Endothelial cell of umbilical vein (primary cell): ENCODE measurements at regions not wholly inside any gene's neighbourhood (a gene's known extent, or its start where the extent isn't known, plus 50 kb on each side); places are given as distances from the start of the nearest gene placed in this dataset.

ENCODE experiments used
- BruUV-seq: library from RNA; stranded (reverse); fragments of 400-500 nt; replicated peaks from 2 replicates; lab custom pipeline; 2021; lab: Mats Ljungman, UMichigan
- CTCF ChIA-PET: fragments of 300-600, 350-600 bp; sonication (Branson Sonifier 250); formaldehyde crosslinking; loops from one replicate; lab custom pipeline; 2021; ENCODE audit warnings: antibody characterized with exemption, inconsistent platforms; lab: Charles Lee
- POLR2A ChIA-PET: fragments of 300-600, 350-600 bp; sonication (Branson Sonifier 250); formaldehyde crosslinking; loops from one replicate; lab custom pipeline; 2021; ENCODE audit warnings: antibody characterized with exemption, inconsistent platforms; lab: Charles Lee
- DNase-seq: peaks from one replicate; pipeline ENCODE4 v3.0.0-alpha.2; 2011; ENCODE audit warnings: low read depth, low spot score
- FAIRE-seq: peaks from 2 replicates; lab custom pipeline; 2011; peaks lifted over from hg19 to GRCh38; lab: Jason Lieb, UNC
- H2AFZ ChIP-seq: 2 replicates; pipeline ENCODE4 v1.6.0; 2012; ENCODE audit warnings: low read depth, low read length, control low read depth, inconsistent platforms
- H3K27ac ChIP-seq: 2 replicates; pipeline ENCODE4 v1.5.1; 2011; ENCODE audit warnings: low read depth, mild to moderate bottlenecking, control low read depth, low read length, moderate library complexity; ENCODE audit not compliant: insufficient read depth
- H3K27me3 ChIP-seq, 2 experiments: 2 replicates each; pipeline versions ENCODE4 v1.6.0 to v1.6.1; 2011; ENCODE audit warnings: low read length in 2 of 2, mixed read lengths in 1 of 2; ENCODE audit not compliant: control insufficient read depth in 2 of 2, insufficient read depth in 2 of 2
- H3K36me3 ChIP-seq, 2 experiments: 2 replicates in 1 of 2; 3 replicates in 1 of 2; pipeline ENCODE4 v1.5.1; 2011; ENCODE audit warnings: low read length in 2 of 2, mild to moderate bottlenecking in 1 of 2, moderate library complexity in 1 of 2; ENCODE audit not compliant: control insufficient read depth in 2 of 2, insufficient read depth in 2 of 2; ENCODE audit errors: extremely low read depth in 1 of 2
- H3K4me1 ChIP-seq: 3 replicates; pipeline ENCODE4 v1.5.1; 2011; ENCODE audit warnings: mild to moderate bottlenecking, low read length; ENCODE audit not compliant: control insufficient read depth, insufficient read depth; ENCODE audit errors: extremely low read depth
- H3K4me2 ChIP-seq: 2 replicates; pipeline ENCODE4 v1.6.1; 2011; ENCODE audit warnings: low read length, control low read depth, mixed read lengths; ENCODE audit not compliant: insufficient read depth
- H3K4me3 ChIP-seq, 3 experiments: fragments of 200-600 bp in 1 of 3; sonication (generic), shearing (Covaris generic) in 1 of 3; replicated peaks in 1 of 3; 2 replicates each; pipeline ENCODE4 v1.5.1; 2011 to 2016; ENCODE audit warnings: control low read depth in 3 of 3, low read length in 3 of 3, mild to moderate bottlenecking in 2 of 3, inconsistent platforms in 1 of 3, low read depth in 1 of 3, moderate library complexity in 1 of 3; ENCODE audit not compliant: insufficient read depth in 1 of 3
- H3K79me2 ChIP-seq: 2 replicates; pipeline ENCODE4 v1.6.0; 2012; ENCODE audit warnings: low read length, inconsistent platforms; ENCODE audit not compliant: control insufficient read depth, insufficient read depth
- H3K9ac ChIP-seq: replicated peaks from 2 replicates; pipeline ENCODE3; 2011; ENCODE audit warnings: low read length, control low read depth; ENCODE audit not compliant: insufficient read depth; ENCODE audit errors: extremely low read depth
- H3K9me1 ChIP-seq: replicated peaks from 3 replicates; pipeline ENCODE4 v1.6.0; 2011; ENCODE audit warnings: mild to moderate bottlenecking, low read length; ENCODE audit not compliant: control insufficient read depth, insufficient read depth; ENCODE audit errors: extremely low read depth
- H3K9me3 ChIP-seq: replicated peaks from 2 replicates; pipeline ENCODE4 v1.5.1; 2012; ENCODE audit warnings: low read length, inconsistent platforms; ENCODE audit not compliant: control insufficient read depth, insufficient read depth
- H4K20me1 ChIP-seq: replicated peaks from 2 replicates; pipeline ENCODE3; 2011; ENCODE audit warnings: mild to moderate bottlenecking, low read length; ENCODE audit not compliant: control insufficient read depth, insufficient read depth; ENCODE audit errors: extremely low read depth
- EZH2 ChIP-seq: IDR thresholded peaks from 2 replicates; pipeline ENCODE4 v1.6.1; 2012; ENCODE audit warnings: borderline replicate concordance, low read depth, mild to moderate bottlenecking, moderate library complexity, low read length, inconsistent platforms; ENCODE audit not compliant: severe bottlenecking
- FOS ChIP-seq: IDR thresholded peaks from 2 replicates; pipeline ENCODE4 v1.6.1; 2011; ENCODE audit warnings: mild to moderate bottlenecking, low read length, moderate library complexity, borderline replicate concordance; ENCODE audit not compliant: insufficient read depth
- GATA2 ChIP-seq: IDR thresholded peaks from 2 replicates; pipeline ENCODE4 v1.7.0; 2011; ENCODE audit warnings: low read depth, mild to moderate bottlenecking, moderate library complexity, mixed read lengths, low read length; ENCODE audit not compliant: insufficient read length, insufficient read depth
- JUN ChIP-seq: IDR thresholded peaks from 2 replicates; pipeline ENCODE4 v1.6.1; 2011; ENCODE audit warnings: borderline replicate concordance, low read depth; ENCODE audit not compliant: insufficient read length, insufficient read depth
- MYC ChIP-seq: IDR thresholded peaks from one replicate; pipeline ENCODE4 v1.6.1; 2011; ENCODE audit warnings: mild to moderate bottlenecking, low read depth, low read length
- POLR2A ChIP-seq: IDR thresholded peaks from 2 replicates; pipeline ENCODE4 v1.6.1; 2012; ENCODE audit warnings: low read depth, mild to moderate bottlenecking, control low read depth, low read length
- POLR2AphosphoS5 ChIP-seq: IDR thresholded peaks from 2 replicates; pipeline ENCODE4 v1.6.1; 2012; ENCODE audit warnings: low read depth, mild to moderate bottlenecking, control low read depth, low read length, moderate library complexity; ENCODE audit not compliant: insufficient read depth
- dilution Hi-C: fragments of 300-500 bp; cut with MboI; formaldehyde crosslinking; loops from one replicate; pipeline ENCODE4 v1.15.0; 2019; ENCODE audit warnings: low sequenced_read_pairs; ENCODE audit not compliant: extremely low pct_ligation_motif_present
- intact Hi-C: fragments of 100-400 bp; cut with micrococcal nuclease; formaldehyde crosslinking; loops from one replicate; pipeline ENCODE4 v1.10.0; 2022
- TF ChIP-seq, protein P1 (sequence below), 2 donors: IDR thresholded peaks; 1 replicate in 1 of 2; 2 replicates in 1 of 2; pipeline ENCODE4 v1.5.1; 2011; ENCODE audit warnings: low read length in 2 of 2, mild to moderate bottlenecking in 2 of 2, moderate library complexity in 2 of 2, control low read depth in 1 of 2, inconsistent platforms in 1 of 2, low read depth in 1 of 2; ENCODE audit not compliant: insufficient read depth in 1 of 2; ENCODE audit errors: extremely low read depth in 1 of 2

DNA sequence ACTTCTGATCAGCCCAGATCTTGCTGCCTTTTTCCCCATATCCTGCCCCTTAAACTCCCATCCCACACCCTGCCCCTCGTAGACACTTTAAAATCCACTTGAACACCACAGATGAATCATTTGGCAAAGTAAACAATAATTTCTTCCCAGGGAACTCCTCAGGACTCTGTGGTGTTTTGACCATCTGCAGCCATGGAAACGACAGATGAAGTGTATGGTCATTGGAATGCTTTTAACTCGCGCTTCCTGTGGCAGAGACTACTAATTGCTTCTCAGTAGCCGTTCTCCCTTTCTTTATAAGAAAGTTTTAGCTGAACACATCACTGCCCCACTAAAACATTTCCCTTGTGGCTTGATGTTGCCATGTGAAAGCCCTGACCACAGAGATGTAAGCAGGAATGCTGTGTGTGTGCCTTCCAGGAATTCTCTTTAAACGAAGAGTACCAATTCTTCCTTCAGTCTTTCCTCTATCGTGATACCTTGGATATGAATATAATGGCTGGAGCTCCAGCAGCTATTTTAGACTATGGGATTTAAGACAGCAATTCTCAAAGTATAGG lies 92.7 kb upstream of the PARD3B start:
- H3K9me3 ChIP-seq = no peaks in the 10 kb centered on the region
- no peaks in the 10 kb centered on the region for H3K79me2 ChIP-seq
- ChIA-PET POLR2A (no interaction called here), CTCF (interaction anchor here (1.0 to 3.4 kb wide), 2 partner anchors 48 to 239 kb away, joined by 3 to 12 read pairs; no protein-coding TSS in a partner anchor)
- H3K4me3 ChIP-seq = no peak overlapping the region
- H4K20me1 ChIP-seq = no peaks in the 10 kb centered on the region
- H3K4me1 ChIP-seq = peaks cover 24% of the 10 kb centered on the region
- H3K9ac ChIP-seq = peak overlapping the region; percentile 78
- no peaks in the 10 kb centered on the region for H3K27me3 ChIP-seq
- TF ChIP-seq MYC = no peak
- TF ChIP-seq EZH2 = no peak
- TF ChIP-seq FOS = peak; percentile 83
- peak; percentile 88 for TF ChIP-seq JUN
- no peak for TF ChIP-seq POLR2A
- TF ChIP-seq GATA2 = no peak
- peak; percentile 41 for TF ChIP-seq POLR2AphosphoS5
- TF ChIP-seq, protein P1, sequence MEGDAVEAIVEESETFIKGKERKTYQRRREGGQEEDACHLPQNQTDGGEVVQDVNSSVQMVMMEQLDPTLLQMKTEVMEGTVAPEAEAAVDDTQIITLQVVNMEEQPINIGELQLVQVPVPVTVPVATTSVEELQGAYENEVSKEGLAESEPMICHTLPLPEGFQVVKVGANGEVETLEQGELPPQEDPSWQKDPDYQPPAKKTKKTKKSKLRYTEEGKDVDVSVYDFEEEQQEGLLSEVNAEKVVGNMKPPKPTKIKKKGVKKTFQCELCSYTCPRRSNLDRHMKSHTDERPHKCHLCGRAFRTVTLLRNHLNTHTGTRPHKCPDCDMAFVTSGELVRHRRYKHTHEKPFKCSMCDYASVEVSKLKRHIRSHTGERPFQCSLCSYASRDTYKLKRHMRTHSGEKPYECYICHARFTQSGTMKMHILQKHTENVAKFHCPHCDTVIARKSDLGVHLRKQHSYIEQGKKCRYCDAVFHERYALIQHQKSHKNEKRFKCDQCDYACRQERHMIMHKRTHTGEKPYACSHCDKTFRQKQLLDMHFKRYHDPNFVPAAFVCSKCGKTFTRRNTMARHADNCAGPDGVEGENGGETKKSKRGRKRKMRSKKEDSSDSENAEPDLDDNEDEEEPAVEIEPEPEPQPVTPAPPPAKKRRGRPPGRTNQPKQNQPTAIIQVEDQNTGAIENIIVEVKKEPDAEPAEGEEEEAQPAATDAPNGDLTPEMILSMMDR (IDR thresholded peaks at IDR 0.05; ENCODE audit: extremely low read depth in 1 of 2, insufficient read depth in 1 of 2, low read depth in 1 of 2, low read length in 2 of 2) = no peak
- intact Hi-C loops (loop anchor here (1.0 to 5.0 kb wide), 14 partner anchors 26 to 1228 kb away; partner anchors contain the start of gene PARD3B), dilution Hi-C loops (no loop called here)
- H3K4me2 ChIP-seq = peak overlapping the region; percentile 54
- peak overlapping the region; percentile 92 for H3K27ac ChIP-seq
- no peaks in the 10 kb centered on the region for H3K36me3 ChIP-seq
- no peaks in the 10 kb centered on the region for H3K9me1 ChIP-seq
- FAIRE-seq (peak; percentile 89), DNase-seq (peak; percentile 99)
- TSS peak; percentile 99 for BruUV-seq
- H2AFZ ChIP-seq = peak overlapping the region; percentile 13
